Gastroesophageal sphincter (tissue), 4 donors: ENCODE measurements at regions not wholly inside any gene's neighbourhood (a gene's known extent, or its start where the extent isn't known, plus 50 kb on each side); places are given as distances from the start of the nearest gene placed in this dataset.
"Not testable (repeated sequence)": the region's sequence is repeated elsewhere in the genome, so short reads cannot be mapped to it uniquely, and the experiment has no call there.

Experiments
- ATAC-seq: fragments of 150-250 bp; one replicate; pipeline ENCODE4 v1.9.1; 2016; ENCODE audit warnings: mild to moderate bottlenecking, moderate library complexity
- H3K27ac ChIP-seq, 4 donors: fragments of 200-600 bp; sonication (generic) in 3 of 4; 1 replicate in 3 of 4; 2 replicates in 1 of 4; pipeline ENCODE4 v1.5.1; 2016 to 2019
- H3K27me3 ChIP-seq: fragments of 200-600 bp; sonication (generic); one replicate; pipeline ENCODE4 v1.5.1; 2019
- H3K36me3 ChIP-seq, 2 donors: fragments of 200-600 bp; sonication (generic); one replicate each; pipeline ENCODE4 v1.5.1; 2019; ENCODE audit warnings: control low read depth in 1 of 2
- H3K4me1 ChIP-seq, 3 donors: fragments of 200-600 bp; sonication (generic); 1 replicate in 2 of 3; 2 replicates in 1 of 3; pipeline ENCODE4 v1.5.1; 2016 to 2019; ENCODE audit warnings: control low read depth in 2 of 3
- H3K4me3 ChIP-seq, 2 donors: fragments of 200-600 bp; sonication (generic); one replicate each; pipeline ENCODE4 v1.5.1; 2019; ENCODE audit warnings: mild to moderate bottlenecking in 1 of 2, moderate library complexity in 1 of 2
- H3K9me3 ChIP-seq, 3 donors: fragments of 200-600 bp; sonication (generic); one replicate each; pipeline ENCODE4 v1.5.1; 2017 to 2019; ENCODE audit warnings: control low read depth in 2 of 3
- EP300 ChIP-seq: sonication (generic); formaldehyde crosslinking; IDR thresholded peaks from one replicate; pipeline ENCODE4 v1.6.1; 2017; ENCODE audit warnings: antibody characterized with exemption, mild to moderate bottlenecking
- POLR2A ChIP-seq, 2 donors: fragments of 450-650 bp; IDR thresholded peaks; one replicate each; pipeline ENCODE4 v1.6.1; 2017; ENCODE audit warnings: antibody characterized with exemption in 2 of 2, mild to moderate bottlenecking in 2 of 2, moderate library complexity in 1 of 2
- POLR2AphosphoS5 ChIP-seq: sonication (generic); formaldehyde crosslinking; IDR thresholded peaks from one replicate; pipeline ENCODE4 v1.6.1; 2017; ENCODE audit warnings: antibody characterized with exemption
- WGBS, 2 donors: methylation state at CpG; one replicate each; pipeline ENCODE4 v1.1.5; 2018; ENCODE audit warnings: low coverage in 1 of 2; 5-methylcytosine and 5-hydroxymethylcytosine counted together
- TF ChIP-seq, protein P1 (sequence below), 4 experiments: fragments of 200-600 bp in 2 of 4; fragments of 450-650 bp in 2 of 4; sonication (generic) in 1 of 4; IDR thresholded peaks; one replicate each; pipeline ENCODE4 v1.5.1; 2017 to 2019; ENCODE audit warnings: antibody characterized with exemption in 4 of 4, mild to moderate bottlenecking in 2 of 4, moderate library complexity in 2 of 4

DNA sequence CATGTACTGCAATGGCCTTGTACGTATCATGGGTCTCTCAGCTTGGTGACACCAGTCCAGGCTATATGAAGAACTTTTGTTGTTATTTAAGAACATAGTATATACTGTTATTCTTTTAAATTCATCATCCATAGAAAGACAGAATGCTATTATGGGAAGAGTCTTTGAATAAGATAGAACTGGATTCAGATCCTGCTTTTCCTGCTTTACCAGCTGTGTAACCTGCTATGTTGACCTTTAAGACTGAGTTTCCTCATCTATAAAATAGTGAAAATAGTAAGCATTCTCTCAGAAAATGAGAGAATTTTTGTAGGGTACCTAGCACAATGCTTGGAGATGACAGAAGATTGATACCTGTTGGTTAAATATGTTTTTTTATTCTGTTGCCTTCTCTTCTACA lies 204.1 kb upstream of the TBL1XR1 start:
- Histone ChIP-seq H3K27me3 (no peaks in the 10 kb centered on the region), H3K4me1 (no peaks in the 10 kb centered on the region), H3K9me3 (no peaks in the 10 kb centered on the region), H3K27ac (no peak overlapping the region), H3K36me3 (no peaks in the 10 kb centered on the region), H3K4me3 (no peak overlapping the region)
- ATAC-seq, result no peak
- WGBS, 2 donors, result 100% methylated on average over 1 of the region's 1 CpG; no CpG with 5 or more reads in 1 of the 2 donors
- no peak for TF ChIP-seq POLR2A (IDR thresholded peaks at IDR 0.05)
- no peak for TF ChIP-seq POLR2AphosphoS5
- TF ChIP-seq EP300, result no peak
- TF ChIP-seq, protein P1, sequence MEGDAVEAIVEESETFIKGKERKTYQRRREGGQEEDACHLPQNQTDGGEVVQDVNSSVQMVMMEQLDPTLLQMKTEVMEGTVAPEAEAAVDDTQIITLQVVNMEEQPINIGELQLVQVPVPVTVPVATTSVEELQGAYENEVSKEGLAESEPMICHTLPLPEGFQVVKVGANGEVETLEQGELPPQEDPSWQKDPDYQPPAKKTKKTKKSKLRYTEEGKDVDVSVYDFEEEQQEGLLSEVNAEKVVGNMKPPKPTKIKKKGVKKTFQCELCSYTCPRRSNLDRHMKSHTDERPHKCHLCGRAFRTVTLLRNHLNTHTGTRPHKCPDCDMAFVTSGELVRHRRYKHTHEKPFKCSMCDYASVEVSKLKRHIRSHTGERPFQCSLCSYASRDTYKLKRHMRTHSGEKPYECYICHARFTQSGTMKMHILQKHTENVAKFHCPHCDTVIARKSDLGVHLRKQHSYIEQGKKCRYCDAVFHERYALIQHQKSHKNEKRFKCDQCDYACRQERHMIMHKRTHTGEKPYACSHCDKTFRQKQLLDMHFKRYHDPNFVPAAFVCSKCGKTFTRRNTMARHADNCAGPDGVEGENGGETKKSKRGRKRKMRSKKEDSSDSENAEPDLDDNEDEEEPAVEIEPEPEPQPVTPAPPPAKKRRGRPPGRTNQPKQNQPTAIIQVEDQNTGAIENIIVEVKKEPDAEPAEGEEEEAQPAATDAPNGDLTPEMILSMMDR (IDR thresholded peaks at IDR 0.05), result no peak

DNA sequence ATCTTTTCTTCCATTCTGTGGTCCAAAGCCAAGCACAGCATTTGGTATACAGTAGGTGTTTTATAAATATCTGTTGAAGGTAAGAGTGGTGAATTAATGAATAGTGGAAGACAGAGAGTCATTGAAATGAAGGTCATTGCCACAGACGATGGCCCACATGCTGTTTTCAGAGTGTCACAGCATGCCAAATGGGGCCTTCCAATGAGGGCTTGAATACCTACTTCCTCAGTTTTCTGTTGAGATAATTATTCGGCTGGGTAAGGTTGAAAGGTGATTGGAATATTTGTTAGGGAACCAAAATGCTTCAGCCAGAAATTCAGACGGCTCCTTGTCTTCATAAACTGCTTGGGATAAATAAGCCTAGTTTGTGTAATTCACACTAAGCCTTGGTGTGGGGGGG lies 205.3 kb upstream of the TBL1XR1 start:
- WGBS, 2 donors, result 95 to 100% methylated on average over 1 to 3 of the region's 3 CpGs

DNA sequence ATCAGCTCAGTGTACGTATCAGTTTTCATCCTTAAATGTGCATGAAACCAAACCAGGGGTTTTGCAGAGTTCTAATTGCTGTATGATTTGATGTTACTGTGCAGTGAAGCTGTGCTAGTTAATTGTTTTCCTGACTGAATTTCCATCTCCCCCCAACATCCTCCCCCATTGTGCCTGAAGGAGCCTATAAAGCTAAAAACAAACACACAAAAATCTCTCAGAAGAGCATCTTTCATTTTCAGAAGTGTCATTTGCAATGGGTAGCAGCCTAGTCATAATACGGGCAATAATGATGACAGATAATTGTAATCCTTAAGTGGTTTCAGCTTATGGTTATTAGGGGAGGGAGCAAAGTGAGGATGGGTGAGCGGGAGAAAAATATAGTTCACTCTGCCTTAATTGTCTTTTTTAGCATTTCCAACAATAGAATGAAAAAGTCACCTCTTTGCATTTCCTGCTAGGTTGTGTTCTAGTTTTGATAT lies 207.9 kb upstream of the TBL1XR1 start:
- Histone ChIP-seq H3K36me3 (no peaks in the 10 kb centered on the region), H3K4me3 (no peak overlapping the region), H3K9me3 (no peaks in the 10 kb centered on the region), H3K27me3 (no peaks in the 10 kb centered on the region), H3K27ac (no peak overlapping the region), H3K4me1 (no peaks in the 10 kb centered on the region)
- ATAC-seq, result no peak
- TF ChIP-seq EP300, result no peak
- no peak for TF ChIP-seq POLR2AphosphoS5
- no peak for TF ChIP-seq POLR2A (IDR thresholded peaks at IDR 0.05)
- TF ChIP-seq, protein P1 (IDR thresholded peaks at IDR 0.05), result no peak
- WGBS, 2 donors, result 92 to 96% methylated on average over 2 to 3 of the region's 3 CpGs

More for the DNA sequence above, 205.3 kb upstream of the TBL1XR1 start:
- Histone ChIP-seq H3K4me3 (no peak overlapping the region), H3K9me3 (no peaks in the 10 kb centered on the region), H3K27ac (no peak overlapping the region), H3K4me1 (no peaks in the 10 kb centered on the region), H3K27me3 (no peaks in the 10 kb centered on the region), H3K36me3 (no peaks in the 10 kb centered on the region)
- TF ChIP-seq POLR2AphosphoS5 (no peak), POLR2A (IDR thresholded peaks at IDR 0.05) (no peak), EP300 (no peak)
- TF ChIP-seq, protein P1 (IDR thresholded peaks at IDR 0.05), result no peak
- no peak for ATAC-seq

DNA sequence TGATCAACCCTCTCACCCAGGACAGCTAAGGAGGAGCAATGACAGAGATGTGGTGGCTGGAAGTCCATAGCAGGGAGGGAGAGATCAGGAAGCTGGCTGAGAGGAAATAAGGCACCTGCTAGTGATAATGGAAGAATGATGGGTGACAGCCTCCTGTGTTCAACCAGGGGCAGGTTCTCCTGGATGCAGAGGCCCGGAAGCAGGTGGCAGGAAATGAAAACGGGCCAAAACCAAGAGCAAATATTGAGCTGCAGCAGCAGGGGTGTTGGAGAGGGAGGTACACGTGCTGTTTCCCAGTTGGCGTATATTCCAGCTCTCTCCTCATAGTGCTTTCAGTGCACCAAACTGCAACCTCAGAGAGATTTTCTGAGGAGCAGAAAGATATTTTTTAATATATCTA lies 213.4 kb upstream of the TBL1XR1 start:
- no peaks in the 10 kb centered on the region for H3K27me3 ChIP-seq
- no peak for ATAC-seq
- H3K27ac ChIP-seq, result no peak overlapping the region
- TF ChIP-seq POLR2AphosphoS5, result no peak
- H3K4me3 ChIP-seq, result no peak overlapping the region
- WGBS, 2 donors, result 66 to 71% methylated on average over 4 of the region's 4 CpGs
- no peaks in the 10 kb centered on the region for H3K36me3 ChIP-seq
- H3K9me3 ChIP-seq, result no peaks in the 10 kb centered on the region
- no peaks in the 10 kb centered on the region for H3K4me1 ChIP-seq

DNA sequence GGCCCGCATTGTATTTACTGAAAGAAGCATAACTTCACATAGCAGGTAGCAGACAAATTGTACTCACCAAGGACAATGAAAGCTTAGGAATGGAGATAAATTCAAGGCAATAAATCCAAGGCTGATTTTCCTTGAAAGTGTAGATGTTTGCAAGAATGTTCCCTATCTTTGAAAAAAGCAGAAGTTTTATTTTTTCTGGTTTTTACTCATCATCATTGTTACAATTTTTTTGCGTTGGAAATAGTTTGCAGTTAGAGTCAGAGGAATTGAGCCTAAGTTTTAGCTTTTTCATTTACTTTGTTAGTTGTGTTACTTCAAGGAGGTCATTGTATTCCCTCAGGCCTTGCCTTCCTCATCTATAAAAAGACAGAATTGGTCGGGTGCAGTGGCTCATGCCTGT lies 213.9 kb upstream of the TBL1XR1 start:
- no peak for TF ChIP-seq POLR2AphosphoS5
- TF ChIP-seq, protein P1 (IDR thresholded peaks at IDR 0.05), result no peak
- no peak for TF ChIP-seq EP300
- TF ChIP-seq POLR2A (IDR thresholded peaks at IDR 0.05), result no peak
- Histone ChIP-seq H3K9me3 (no peaks in the 10 kb centered on the region), H3K27me3 (no peaks in the 10 kb centered on the region), H3K4me1 (no peaks in the 10 kb centered on the region), H3K4me3 (no peak overlapping the region), H3K27ac (no peak overlapping the region), H3K36me3 (no peaks in the 10 kb centered on the region)
- no peak for ATAC-seq
- WGBS, 2 donors, result 81 to 89% methylated on average over 1 to 3 of the region's 3 CpGs

DNA sequence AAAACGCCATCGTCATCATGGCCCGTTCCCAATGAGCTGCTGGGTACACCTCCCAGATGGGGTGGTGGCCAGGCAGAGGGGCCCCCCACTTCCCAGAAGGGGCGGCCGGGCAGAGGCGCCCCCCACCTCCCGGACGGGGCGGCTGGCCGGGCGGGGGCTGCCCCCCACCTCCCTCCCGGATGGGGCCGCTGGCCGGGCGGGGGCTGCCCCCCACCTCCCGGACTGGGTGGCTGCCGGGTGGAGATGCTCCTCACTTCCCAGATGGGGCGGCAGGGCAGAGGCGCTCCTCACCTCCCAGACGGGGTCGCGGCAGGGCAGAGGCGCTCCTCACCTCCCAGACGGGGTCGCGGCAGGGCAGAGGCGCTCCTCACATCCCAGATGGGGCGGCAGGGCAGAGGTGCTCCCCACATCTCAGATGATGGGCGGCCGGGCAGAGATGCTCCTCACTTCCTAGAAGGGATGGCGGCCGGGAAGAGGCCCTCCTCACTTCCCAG lies 215.4 kb upstream of the TBL1XR1 start:
- H3K36me3 ChIP-seq, H3K9me3 ChIP-seq, H3K27me3 ChIP-seq, H3K4me1 ChIP-seq, H3K4me3 ChIP-seq, H3K27ac ChIP-seq, ATAC-seq: not testable (repeated sequence)
- no CpG with 5 or more reads among the region's 32 CpGs for WGBS, 2 donors
